ENCODE measurements at regions not wholly inside any gene's neighbourhood (a gene's known extent, or its start where the extent isn't known, plus 50 kb on each side); places are given as distances from the start of the nearest gene placed in this dataset.
"Not testable (repeated sequence)": the region's sequence is repeated elsewhere in the genome, so short reads cannot be mapped to it uniquely, and the experiment has no call there.

- not testable (repeated sequence) for TF ChIP-seq TAF1 (IDR thresholded peaks at IDR 0.05; ENCODE audit: borderline replicate concordance, low read depth, low read length); POLR2AphosphoS5 (IDR thresholded peaks at IDR 0.05; ENCODE audit: low read depth, low read length)
Observed at GRCh38 chr15:35700091-35700593, 154.2 kb upstream of the DPH6 start.
